ENCODE measurements at regions not wholly inside any gene's neighbourhood (a gene's known extent, or its start where the extent isn't known, plus 50 kb on each side); places are given as distances from the start of the nearest gene placed in this dataset.

- TF ChIP-seq CTCF (IDR thresholded peaks at IDR 0.05) (no peak), EP300 (IDR thresholded peaks at IDR 0.05; ENCODE audit: low read depth) (no peak), POLR2AphosphoS5 (IDR thresholded peaks at IDR 0.05) (no peak)
These were observed 67.7 kb upstream of the HMX1 start for GRCh38 chr4:8939160-8939839.

All from transverse colon (tissue), 4 donors.